Transverse colon (tissue), 3 donors: ENCODE measurements at regions not wholly inside any gene's neighbourhood (a gene's known extent, or its start where the extent isn't known, plus 50 kb on each side); places are given as distances from the start of the nearest gene placed in this dataset.

ENCODE experiments used
- CTCF ChIP-seq, 5 experiments: fragments of 200-600 bp in 3 of 5; fragments of 450-650 bp in 2 of 5; sonication (generic) in 3 of 5; IDR thresholded peaks; 1 replicate in 2 of 5; 2 replicates in 3 of 5; pipeline ENCODE4 v1.5.1; 2016 to 2017; ENCODE audit warnings: antibody characterized with exemption in 5 of 5, inconsistent platforms in 3 of 5, mild to moderate bottlenecking in 2 of 5, moderate library complexity in 1 of 5
- EP300 ChIP-seq: sonication (generic); formaldehyde crosslinking; IDR thresholded peaks from one replicate; pipeline ENCODE4 v1.6.1; 2017; ENCODE audit warnings: antibody characterized with exemption, low read depth
- POLR2A ChIP-seq: fragments of 450-650 bp; IDR thresholded peaks from one replicate; pipeline ENCODE4 v1.6.1; 2016; ENCODE audit warnings: antibody characterized with exemption, mild to moderate bottlenecking, moderate library complexity

GRCh38 chr14:101330416-101331140 is 230.7 kb upstream of the DIO3 start:
- TF ChIP-seq EP300 (no peak), POLR2A (no peak), CTCF (IDR thresholded peaks at IDR 0.05) (no peak)
